Upper lobe of left lung (tissue), 4 donors: ENCODE measurements at regions not wholly inside any gene's neighbourhood (a gene's known extent, or its start where the extent isn't known, plus 50 kb on each side); places are given as distances from the start of the nearest gene placed in this dataset.

Source experiments
- EP300 ChIP-seq, 4 donors: sonication (generic); formaldehyde crosslinking; IDR thresholded peaks; one replicate each; pipeline ENCODE4 v1.5.1; 2017; ENCODE audit warnings: antibody characterized with exemption in 4 of 4, control low read depth in 2 of 4
- POLR2AphosphoS5 ChIP-seq, 2 donors: sonication (generic); formaldehyde crosslinking; IDR thresholded peaks; one replicate each; pipeline ENCODE4 v1.5.1; 2017; ENCODE audit warnings: antibody characterized with exemption in 2 of 2
- TF ChIP-seq, protein P1 (sequence below), 6 experiments: fragments of 450-650 bp in 4 of 6; fragments of 200-600 bp in 2 of 6; sonication (generic) in 2 of 6; IDR thresholded peaks; one replicate each; pipeline ENCODE4 v1.5.1; 2016 to 2019; ENCODE audit warnings: antibody characterized with exemption in 6 of 6

DNA sequence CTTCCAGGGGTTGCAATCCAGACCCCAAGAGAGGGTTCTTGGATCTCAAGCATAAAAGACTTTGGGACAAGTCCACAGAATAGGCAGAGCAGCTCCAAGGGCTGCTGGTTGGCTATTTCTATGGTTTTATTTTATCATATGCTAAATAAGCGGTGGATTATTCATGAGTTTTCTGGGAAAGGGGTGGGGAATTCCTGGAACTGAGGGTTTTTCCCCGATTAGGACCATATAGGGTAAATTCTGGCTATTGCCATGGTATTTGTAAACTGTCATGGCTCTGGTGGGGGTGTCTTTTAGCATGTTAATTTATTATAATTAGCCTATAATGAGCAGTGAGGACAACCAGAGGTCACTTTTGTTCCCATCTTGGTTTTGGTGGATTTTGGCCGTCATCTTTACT is 270.9 kb upstream of the PLXNA2 start:
- TF ChIP-seq POLR2AphosphoS5 (IDR thresholded peaks at IDR 0.05) (no peak), EP300 (IDR thresholded peaks at IDR 0.05) (no peak)
- TF ChIP-seq, protein P1, sequence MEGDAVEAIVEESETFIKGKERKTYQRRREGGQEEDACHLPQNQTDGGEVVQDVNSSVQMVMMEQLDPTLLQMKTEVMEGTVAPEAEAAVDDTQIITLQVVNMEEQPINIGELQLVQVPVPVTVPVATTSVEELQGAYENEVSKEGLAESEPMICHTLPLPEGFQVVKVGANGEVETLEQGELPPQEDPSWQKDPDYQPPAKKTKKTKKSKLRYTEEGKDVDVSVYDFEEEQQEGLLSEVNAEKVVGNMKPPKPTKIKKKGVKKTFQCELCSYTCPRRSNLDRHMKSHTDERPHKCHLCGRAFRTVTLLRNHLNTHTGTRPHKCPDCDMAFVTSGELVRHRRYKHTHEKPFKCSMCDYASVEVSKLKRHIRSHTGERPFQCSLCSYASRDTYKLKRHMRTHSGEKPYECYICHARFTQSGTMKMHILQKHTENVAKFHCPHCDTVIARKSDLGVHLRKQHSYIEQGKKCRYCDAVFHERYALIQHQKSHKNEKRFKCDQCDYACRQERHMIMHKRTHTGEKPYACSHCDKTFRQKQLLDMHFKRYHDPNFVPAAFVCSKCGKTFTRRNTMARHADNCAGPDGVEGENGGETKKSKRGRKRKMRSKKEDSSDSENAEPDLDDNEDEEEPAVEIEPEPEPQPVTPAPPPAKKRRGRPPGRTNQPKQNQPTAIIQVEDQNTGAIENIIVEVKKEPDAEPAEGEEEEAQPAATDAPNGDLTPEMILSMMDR (IDR thresholded peaks at IDR 0.05): no peak
